ENCODE measurements at regions not wholly inside any gene's neighbourhood (a gene's known extent, or its start where the extent isn't known, plus 50 kb on each side); places are given as distances from the start of the nearest gene placed in this dataset.
A peak's percentile ranks its signal among the peaks of the same experiment; 100 is the strongest.
"Not testable (repeated sequence)": the region's sequence is repeated elsewhere in the genome, so short reads cannot be mapped to it uniquely, and the experiment has no call there.

DNA sequence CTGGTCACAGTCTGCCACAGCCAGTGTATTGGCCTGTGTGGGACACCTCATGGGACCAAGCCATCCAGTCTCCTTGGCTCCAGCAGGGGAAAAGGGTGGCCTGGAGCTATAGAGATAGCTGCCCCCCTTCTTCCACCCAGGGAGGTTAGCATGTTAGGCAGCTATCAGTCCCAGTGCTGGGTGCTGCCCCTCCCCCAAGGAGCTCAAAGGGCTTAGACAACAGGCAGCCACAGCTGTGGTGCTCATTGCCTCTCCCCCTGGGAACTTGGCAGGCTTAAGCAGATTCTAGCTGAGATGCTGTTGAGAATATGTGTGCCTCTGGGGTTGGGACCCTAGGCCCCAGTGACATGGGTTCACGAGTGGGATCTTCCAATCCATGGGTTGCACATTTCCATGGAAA is 226.0 kb upstream of the PTGER4 start:
- DNase-seq: no peak

DNA sequence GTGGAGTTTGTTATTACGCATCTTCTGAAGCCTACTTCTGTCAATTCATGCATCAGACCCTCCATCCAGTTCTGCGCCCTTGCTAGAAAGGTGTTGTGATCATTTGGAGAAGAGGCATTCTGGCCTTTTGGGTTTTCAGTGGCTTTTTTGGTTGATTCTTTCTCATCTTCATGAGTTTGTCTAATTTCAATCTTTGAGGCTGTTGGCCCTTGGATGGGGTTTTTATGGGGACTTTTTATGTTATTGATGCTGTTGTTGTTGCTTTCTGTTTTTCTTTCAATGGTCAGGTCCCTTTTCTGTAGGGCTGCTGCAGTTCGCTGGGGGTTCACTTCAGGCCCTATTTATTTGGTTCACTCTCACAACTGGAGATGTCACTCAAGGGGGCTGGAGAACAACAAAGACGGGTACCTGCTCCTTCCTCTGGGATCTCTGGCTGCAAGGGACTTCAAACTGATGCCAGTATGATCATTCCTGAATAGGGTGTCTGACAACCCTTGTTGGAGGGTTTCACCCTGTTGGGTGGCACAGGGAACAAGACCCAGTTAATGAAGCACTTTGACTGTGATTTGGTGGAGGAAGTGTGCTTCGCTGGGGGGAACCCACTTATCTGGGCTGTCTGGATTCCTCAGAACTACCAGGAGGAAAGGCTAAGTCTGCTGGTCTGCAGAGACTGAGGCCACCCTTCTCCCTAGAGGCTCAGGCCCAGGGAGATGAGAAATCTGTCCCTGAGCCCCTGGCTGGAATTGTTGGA is 226.7 kb upstream of the PTGER4 start:
- DNase-seq: no peak

DNA sequence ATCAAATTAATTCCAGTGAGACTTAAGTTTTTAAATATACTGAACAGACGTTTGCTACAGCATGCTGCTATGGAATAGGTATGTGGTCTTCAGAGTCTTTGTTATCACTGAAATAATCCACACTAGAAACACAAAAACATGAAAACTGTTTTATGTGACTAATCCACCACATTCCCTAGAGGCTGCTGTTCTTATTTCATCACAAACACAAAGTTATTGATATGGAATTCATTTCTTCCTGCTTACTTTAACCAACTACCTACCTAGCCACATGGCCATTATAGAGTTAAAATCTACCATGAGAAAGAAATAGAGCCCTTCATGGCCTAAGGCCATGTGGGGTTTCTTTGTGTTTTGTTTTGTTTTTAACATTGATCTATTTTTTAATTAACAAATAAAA is 232.3 kb upstream of the PTGER4 start:
- DNase-seq: no peak

DNA sequence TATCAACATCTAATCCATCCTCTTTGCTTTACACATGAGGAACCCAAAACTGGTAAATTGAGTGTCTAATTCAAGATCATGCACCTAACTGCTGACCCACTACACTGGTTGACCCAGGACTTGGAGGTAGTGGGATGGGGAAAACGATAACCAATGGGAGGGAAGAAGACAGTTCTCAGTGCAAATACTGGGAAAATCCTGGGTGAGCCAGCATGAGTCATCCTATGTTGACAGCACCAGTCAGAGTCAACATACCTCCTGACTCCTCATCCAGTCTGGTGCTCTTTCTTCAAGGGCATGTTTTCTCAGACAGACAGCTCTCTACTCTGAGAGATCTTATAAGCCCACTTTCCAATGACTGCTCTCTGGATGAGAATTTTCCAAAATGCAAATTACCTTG is 232.8 kb upstream of the PTGER4 start:
- no peak for DNase-seq

DNA sequence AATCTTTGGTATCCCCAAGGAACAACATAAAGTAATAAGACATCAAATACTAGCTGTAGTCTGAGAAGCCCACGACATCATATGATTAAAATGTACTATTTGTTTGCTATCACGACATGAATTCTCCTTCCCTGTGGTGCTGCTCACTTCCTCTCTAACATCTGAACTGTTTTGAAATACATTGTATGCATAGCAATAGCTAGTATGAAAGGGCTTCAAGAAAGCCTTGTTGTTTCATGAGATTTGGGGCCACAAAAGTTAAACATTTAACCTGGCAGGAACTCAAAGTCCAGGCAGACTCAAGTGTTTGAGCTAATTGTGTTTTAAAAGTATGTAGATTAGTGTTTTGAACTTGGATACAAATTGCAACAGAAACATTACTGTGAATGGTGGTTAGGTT is 237.4 kb upstream of the PTGER4 start:
- no peak for DNase-seq

DNA sequence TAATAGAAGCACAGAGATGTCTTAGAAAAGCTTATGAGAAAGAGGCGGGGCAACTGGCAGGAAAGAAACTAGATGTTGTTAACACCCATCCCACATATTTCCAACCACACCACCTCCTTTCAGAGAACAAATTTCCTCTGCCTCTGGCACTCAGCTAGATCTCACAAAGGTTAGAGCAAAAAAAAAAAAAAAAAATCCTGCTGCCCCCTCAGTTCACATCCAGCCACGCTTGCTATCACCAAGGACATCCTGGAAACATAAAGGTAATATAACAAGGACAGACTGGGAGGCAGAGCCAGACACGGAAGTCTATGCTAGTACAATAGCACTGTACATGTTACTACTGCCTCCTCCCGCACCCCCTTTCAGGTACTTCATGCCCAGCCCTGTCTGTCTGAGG is 238.0 kb upstream of the PTGER4 start:
- peak; percentile 58 for DNase-seq

DNA sequence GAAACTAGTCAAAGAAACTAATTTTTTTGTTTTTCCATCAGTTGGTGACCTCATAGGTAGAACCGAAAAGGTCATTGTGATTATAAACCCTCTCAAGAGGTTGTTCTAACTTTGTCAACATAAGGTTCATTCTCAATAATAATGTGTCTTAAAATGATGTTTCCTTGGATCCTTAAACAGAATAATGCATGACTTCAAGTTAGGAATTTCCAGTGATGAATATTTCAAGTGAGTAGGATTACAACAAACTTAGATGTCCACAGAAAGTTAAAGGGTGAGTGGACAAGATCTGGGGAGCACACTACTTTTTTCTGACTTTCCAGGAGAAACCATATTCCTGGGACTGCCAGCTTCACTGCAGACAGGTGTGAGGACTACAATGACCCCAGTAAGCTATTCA is 239.0 kb upstream of the PTGER4 start:
- DNase-seq: no peak

DNA sequence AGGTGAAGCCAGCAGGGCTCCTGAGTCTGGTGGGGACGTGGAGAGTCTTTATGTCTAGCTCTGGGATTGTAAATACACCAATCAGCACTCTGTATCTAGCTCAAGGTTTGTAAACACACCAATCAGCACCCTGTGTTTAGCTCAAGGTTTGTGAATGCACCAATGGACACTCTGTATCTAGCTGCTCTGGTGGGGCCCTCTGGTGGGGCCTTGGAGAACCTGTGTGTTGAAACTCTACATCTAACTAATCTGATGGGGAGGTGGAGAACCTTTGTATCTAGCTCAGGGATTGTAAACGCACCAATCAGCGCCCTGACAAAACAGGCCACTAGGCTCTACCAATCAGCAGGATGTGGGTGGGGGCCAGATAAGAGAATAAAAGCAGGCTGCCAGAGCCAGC is 240.6 kb upstream of the PTGER4 start:
- peak; percentile 42 for DNase-seq

DNA sequence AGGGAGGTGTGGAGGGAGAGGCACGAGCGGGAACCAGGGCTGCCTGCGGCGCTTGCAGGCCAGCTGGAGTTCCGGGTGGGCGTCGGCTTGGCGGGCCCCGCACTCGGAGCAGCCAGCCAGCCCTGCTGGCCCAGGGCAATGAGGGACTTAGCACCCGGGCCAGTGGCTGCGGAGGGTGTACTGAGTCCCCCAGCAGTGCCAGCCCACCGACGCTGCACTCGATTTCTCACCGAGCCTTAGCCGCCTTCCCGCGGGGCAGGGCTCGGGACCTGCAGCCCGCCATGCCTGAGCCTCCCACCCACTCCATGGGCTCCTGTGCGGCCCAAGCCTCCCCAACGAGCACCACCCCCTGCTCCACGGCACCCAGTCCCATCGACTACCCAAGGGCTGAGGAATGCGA is 241.1 kb upstream of the PTGER4 start:
- not testable (repeated sequence) for DNase-seq

DNA sequence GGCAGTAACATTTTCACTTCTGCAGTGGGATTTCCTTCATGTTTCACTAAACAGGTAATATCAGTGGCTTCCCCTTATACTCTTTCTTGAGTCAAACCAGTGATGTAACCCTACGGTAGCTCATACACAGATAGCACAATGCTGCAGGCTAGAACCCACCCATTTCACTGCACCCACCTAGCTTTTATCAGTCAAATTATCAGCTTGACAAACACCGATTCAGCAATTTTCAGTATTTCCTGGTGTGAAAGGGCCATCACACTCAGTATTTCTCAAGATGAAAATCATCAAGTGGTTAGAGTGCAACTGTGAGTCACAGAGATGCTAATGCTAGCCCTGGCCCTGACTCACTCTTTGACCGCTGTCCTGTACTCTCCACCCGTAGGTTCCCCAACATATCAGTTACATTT is 242.3 kb upstream of the PTGER4 start:
- peak; percentile 60 for DNase-seq

DNA sequence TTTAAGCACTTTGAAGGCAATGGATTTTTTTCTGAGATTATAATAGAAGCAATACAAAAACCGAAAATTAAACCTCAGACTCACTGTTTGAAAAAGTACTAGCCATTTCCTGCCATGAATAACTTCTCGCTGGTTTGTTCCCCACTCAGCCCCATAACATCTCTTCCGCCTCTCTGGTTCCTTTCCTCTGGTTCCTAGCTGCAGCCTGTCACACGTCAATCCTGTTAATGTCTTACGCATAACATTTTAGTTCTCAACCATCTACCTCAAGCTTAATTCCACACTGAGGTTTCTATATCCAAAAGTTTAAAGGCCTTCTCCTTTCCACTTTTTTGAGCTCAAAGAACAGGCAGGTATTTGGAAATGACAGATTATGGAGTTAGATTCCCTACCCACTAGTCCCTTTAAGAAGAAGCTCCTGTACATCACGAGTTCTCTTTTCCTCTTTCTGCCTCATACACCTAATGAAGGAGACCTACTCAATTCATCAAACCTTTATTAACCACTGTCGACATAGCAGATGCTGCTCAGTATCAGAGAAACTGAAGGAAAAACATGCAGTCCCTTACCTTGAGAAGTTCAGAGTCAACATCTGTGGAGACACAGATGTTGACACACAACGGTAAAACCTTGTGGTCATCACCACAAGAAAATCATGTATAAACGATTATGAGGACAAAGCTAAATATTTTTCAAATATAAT is 243.0 kb upstream of the PTGER4 start:
- DNase-seq: peak; percentile 44

DNA sequence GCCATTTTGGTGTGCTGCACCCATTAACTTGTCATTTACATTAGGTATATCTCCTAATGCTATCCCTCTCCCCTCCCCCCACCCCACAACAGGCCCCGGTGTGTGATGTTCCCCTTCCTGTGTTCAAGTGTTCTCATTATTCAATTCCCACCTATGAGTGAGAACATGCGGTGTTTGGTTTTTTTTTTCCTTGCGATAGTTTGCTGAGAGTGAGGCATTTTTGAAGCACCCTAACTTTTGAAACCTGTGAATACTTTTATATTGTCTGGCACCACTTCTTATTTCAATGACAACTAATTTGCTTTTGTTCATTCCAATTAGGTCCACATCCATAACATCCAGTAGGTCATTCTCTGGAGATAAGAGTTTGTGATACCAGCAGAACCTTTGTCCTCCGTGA is 244.0 kb upstream of the PTGER4 start:
- DNase-seq: not testable (repeated sequence)

DNA sequence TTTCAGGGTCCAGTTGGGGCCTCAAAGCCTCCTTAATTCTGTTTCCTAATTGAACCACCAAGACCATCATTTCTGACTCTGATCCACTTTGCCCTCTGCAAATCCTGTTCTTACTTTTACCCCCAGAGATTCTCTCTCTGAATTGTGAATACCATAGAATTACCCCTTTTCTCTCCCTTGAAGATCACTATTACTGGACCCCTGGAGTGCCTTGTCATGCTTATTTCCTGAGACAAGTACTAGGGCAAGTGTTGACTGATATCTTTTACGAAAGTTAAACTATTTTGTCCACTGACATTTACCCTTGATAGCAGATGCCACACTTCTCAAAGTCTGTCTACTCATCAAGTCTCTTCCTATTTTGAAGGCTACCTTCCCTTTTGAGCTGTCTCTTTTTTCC is 246.9 kb upstream of the PTGER4 start:
- no peak for DNase-seq

DNA sequence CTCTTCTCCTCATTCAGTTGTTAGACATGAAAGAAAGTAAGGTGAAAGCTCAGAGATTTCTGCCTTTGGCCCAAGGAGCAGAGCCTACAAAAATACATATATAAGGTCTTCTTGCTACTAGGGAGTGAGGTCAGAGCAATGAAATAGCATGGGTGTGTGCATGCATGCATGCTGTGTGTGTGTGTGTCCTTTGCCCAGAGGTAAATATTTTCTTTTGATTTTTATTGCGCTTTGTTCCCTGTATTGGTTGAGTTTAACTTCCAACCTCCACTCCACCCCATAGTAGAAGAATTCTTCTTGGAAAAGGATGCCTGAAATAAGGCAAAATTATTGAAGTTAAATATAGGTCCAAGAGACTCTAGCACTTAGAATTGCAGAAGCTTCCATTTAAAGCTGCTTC is 248.0 kb upstream of the PTGER4 start:
- no peak for DNase-seq

DNA sequence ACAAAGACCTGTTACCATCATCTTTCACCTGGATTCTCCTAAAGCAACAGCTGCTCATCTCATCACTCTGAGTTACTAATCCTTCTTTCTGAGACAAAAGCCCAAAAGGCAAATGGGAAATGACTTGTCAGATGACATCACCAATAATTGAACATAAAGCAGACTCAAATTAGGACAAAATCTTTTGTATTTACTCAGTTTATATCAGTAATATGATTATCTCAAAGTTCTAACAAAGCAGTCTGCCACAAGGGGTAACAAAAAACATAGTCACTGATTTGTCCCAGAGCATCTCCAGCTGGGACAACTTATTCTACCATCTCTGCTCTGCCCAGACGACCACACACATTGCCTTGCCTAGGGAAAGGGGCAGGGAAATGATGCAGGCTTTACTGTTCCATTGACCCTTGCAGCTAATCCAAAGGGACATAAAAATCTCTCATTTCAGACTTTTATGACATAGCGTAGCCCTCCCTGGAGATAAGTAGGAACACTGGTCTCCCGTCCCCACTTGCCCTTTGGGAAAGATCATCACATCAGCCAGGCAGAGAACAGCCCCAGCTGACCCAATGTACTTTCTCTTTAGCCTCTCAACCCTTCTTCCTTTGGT is 249.5 kb upstream of the PTGER4 start:
- no peak for DNase-seq

DNA sequence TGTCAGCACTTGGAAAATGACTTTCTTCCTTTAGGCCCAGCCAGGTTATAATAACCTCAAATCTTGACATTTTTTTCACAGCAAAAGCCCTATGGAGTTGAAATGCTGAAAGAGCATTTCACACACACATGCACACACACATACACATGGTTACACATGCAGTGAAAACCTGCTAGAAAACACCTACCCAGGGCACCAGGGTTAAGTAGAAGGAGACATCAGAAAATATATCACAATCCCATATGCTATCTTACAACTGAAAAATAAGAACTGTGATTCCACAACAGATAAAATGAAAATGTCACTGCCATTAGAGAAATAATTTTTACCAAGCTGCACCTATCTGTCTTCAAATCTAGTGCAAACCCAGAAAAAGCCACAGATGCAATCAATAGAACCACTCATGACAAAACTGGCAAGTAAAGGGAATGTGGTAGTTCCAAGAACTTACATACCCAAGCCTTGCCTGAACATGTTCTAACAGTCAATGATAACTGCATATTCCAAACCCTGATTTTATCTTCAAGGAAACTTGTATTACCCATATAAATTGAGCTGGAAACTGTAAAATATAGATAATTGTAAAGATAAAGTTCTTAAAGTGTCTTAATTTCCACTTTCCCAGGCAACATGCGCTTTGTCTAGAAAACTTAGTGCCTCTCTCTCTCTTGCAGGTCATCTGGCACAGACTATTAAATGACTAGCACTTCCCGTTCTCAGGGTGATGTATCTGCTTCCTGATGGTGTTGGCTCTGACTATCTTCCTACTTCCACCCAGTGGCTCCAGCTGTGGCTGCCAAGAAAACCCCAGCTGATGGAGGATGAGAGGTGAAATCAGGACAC is 250.2 kb upstream of the PTGER4 start:
- DNase-seq: no peak

DNA sequence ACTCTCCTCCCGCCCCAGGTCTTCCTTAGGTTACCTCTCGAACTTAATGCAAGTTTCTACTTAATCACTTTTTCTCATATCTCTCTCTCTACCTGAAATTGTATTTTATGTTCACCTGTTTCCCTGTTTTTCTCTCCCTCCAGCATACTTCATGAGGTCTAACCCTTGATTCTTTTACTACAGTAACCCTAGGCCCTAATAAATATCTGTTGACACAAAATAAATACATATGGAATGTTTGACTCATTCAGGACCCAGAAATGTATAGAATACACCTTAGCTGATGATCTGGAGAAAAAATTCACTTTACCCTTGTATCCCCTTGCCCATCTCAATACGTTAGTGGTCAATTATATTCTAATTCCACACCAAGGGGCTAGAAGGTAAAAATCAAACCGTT is 250.9 kb upstream of the PTGER4 start:
- no peak for DNase-seq

DNA sequence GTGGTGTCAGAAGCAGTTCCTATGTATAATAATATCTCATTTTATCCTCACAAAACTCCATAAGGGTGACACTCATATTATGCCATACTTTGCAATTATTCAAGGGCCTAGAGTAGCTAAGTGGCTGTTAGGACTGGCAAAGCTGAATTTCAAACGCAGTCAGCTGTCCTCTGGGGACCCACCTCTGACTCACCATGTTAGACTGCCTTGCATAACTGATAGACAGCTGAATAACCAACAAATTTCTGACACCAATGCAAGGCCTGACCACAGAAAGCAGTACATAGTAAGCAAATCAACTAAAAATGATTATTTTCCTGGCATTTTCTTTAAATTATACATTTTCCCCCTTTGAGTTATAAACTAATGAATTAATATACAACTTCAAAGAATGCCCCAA is 251.6 kb upstream of the PTGER4 start:
- peak; percentile 17 for DNase-seq

DNA sequence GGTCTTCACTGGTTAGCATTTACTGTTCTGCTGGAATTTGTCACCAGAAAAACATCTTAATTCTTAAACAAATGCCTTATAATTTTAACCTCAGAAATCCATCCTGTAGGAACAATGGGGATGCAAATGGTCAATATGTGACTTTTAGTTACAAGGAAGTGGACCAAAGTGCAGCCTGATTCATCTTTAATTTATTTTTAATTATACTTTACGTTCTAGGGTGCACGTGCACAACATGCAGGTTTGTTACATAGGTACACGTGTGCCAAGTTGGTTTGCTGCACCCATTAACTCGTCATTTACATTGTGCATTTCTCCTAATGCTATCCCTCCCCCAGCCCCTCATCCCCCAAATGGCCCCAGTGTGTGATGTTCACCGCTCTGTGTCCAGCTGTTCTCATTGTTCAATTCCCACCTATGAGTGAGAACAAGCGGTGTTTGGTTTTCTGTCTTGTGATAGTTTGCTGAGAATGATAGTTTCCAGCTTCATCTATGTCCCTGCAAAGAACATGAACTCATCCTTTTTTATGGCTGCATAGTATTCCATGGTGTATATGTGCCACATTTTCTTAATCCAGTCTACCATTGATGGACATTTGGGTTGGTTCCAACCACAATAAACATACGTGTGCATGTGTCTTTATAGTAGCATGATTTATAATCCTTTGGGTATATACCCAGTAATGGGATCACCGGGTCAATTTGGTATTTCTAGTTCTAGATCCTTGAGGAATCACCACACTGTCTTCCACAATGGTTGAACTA is 262.5 kb upstream of the PTGER4 start:
- not testable (repeated sequence) for DNase-seq

DNA sequence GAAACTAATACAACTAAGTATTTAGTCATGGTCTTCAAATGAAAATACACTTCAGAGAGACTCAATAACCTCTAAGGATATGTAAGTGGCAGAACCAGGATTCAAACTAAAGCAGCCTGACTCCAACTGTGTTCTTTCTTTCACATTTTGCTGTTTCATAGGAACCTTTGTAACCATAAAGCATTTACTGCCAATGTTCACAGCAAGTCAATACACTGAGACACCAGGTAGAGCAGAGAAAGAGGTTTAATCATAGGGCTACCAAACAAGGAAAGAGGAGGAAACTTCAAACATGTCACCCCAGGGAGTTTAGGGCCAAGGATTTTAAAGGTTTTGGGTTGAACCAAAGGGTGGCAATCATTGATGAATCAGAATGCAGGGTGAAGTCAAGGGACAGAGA is 263.1 kb upstream of the PTGER4 start:
- no peak for DNase-seq

DNA sequence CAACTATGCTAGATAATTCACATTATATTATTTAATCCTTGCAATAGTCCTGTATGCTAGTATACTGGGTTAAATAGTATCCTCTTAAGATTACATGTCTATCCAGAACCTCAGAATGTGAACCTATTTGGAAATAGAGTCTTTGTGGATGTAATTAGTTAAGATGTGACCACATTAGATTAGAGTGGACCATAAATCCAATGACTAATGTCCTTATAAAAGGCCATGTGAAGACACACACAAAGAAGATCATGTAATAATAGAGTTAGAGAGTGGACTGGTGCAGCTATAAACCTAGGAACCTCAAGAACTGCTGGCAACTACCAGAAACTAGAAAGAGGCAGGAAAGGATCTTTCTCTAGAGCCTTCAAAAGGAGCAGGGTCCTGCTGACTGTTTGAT is 263.6 kb upstream of the PTGER4 start:
- no peak for DNase-seq

DNA sequence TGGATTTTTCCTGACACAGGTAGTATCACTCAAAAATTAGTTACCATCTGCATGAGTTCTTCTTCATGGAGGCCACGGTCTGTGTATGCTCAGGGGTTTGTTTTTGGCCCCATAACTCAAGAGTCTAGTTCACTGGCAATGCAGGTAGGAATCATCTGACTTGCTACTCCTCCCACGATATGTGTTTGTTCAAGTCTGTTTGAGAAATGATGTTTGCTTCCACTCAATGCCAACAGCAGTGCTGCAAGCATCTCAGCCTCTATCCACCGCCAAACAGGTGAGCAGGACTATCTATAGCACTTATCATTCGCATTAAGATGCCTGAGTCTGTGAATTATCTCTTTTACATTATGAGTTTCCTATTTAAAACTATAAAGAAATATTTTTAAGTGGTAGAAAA is 264.8 kb upstream of the PTGER4 start:
- no peak for DNase-seq

DNA sequence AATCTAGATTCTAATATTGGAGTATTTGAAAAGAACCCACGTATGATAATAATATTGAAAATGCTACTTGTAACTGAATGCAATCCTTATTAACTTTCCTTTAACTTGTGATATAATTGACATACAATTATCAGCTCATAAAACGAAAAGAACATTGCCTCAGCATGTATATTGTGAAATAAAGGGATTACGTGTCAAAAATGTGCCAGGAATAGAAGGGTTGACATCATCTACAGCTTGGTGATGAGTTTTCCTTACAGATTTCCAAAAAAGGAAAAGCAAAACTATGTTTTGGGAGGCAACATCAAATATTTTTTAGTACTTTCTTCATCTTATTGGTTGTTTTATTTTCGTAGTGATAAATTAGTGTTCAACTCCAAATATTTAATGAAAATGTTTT is 266.0 kb upstream of the PTGER4 start:
- DNase-seq: no peak
